OCI-LY1 (cell line): ENCODE measurements at regions not wholly inside any gene's neighbourhood (a gene's known extent, or its start where the extent isn't known, plus 50 kb on each side); places are given as distances from the start of the nearest gene placed in this dataset.

Source experiments
- CTCF ChIP-seq: fragments of 200-600 bp; sonication (generic), shearing (Covaris generic); IDR thresholded peaks from 2 replicates; pipeline ENCODE4 v1.5.1; 2017; ENCODE audit warnings: mild to moderate bottlenecking, antibody characterized with exemption, low read length, moderate library complexity, mixed read lengths
- EZH2 ChIP-seq: fragments of 200-600 bp; sonication (generic), shearing (Covaris generic); IDR thresholded peaks from 2 replicates; pipeline ENCODE4 v1.8.0; 2017; ENCODE audit warnings: borderline replicate concordance, mixed run types, mild to moderate bottlenecking, antibody characterized with exemption, low read length, moderate library complexity, mixed read lengths

- TF ChIP-seq CTCF (no peak), EZH2 (no peak)
Observed at GRCh38 chr11:90770007-90770406, 547.2 kb upstream of the CHORDC1 start.
